ENCODE measurements at regions not wholly inside any gene's neighbourhood (a gene's known extent, or its start where the extent isn't known, plus 50 kb on each side); places are given as distances from the start of the nearest gene placed in this dataset.

DNA sequence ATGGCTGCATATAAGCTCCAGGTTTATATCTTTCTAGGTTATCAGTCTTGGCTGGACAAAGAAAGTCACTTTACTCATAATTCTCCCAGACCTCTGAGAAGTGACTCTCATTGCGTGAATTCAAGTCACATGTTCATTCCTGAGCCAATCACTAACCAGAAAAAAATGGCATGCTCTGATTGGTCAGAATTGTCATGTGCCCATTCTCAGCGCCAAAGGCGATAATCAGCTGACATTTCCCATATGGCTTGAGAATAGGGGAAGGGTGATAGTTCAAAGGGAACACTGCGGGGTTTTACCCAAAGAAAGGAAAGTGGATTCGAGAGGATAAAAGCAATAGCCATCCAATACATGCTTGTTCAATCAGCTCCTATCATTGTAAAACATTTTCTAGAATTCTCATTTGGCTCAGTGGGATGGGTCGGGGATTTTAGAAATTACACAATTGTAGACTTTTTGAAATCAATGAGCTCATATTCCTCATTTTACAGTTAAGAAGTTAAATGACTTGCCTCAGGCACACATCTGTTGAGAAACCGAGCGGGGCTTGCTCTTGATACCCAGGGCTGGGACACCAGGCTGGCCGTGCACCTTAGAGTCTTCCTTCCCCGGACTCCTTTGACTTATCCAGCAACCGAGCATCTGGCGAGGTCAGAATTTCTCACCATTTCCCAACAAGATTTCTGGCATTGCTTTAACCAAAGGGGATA, 454.0 kb upstream of the TBX3 start:
- no peak overlapping the region for H3K9ac ChIP-seq (replicated peaks; ENCODE audit: extremely low read depth, insufficient read depth, low read length)
- no peaks in the 10 kb centered on the region for H3K4me1 ChIP-seq (ENCODE audit: control insufficient read depth, extremely low read depth, insufficient read depth, low read length)
- ChIA-PET CTCF (no interaction called here), POLR2A (no interaction called here)
- peaks cover 4% of the 10 kb centered on the region for H3K9me3 ChIP-seq (replicated peaks; ENCODE audit: control insufficient read depth, insufficient read depth, low read length)
- TF ChIP-seq MYC (IDR thresholded peaks at IDR 0.05; ENCODE audit: low read depth, low read length) (no peak), EZH2 (IDR thresholded peaks at IDR 0.05; ENCODE audit: borderline replicate concordance, low read depth, low read length, severe bottlenecking) (no peak), POLR2AphosphoS5 (IDR thresholded peaks at IDR 0.05; ENCODE audit: insufficient read depth, low read depth, low read length) (no peak), GATA2 (IDR thresholded peaks at IDR 0.05; ENCODE audit: insufficient read depth, insufficient read length, low read depth, low read length) (no peak), FOS (IDR thresholded peaks at IDR 0.05; ENCODE audit: borderline replicate concordance, insufficient read depth, low read length) (no peak), POLR2A (IDR thresholded peaks at IDR 0.05; ENCODE audit: low read depth, low read length) (no peak), JUN (IDR thresholded peaks at IDR 0.05; ENCODE audit: borderline replicate concordance, insufficient read depth, insufficient read length, low read depth) (no peak)
- TF ChIP-seq, protein P1, sequence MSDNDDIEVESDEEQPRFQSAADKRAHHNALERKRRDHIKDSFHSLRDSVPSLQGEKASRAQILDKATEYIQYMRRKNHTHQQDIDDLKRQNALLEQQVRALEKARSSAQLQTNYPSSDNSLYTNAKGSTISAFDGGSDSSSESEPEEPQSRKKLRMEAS (IDR thresholded peaks at IDR 0.05; ENCODE audit: insufficient read depth, insufficient read length): no peak
- TF ChIP-seq, protein P2, sequence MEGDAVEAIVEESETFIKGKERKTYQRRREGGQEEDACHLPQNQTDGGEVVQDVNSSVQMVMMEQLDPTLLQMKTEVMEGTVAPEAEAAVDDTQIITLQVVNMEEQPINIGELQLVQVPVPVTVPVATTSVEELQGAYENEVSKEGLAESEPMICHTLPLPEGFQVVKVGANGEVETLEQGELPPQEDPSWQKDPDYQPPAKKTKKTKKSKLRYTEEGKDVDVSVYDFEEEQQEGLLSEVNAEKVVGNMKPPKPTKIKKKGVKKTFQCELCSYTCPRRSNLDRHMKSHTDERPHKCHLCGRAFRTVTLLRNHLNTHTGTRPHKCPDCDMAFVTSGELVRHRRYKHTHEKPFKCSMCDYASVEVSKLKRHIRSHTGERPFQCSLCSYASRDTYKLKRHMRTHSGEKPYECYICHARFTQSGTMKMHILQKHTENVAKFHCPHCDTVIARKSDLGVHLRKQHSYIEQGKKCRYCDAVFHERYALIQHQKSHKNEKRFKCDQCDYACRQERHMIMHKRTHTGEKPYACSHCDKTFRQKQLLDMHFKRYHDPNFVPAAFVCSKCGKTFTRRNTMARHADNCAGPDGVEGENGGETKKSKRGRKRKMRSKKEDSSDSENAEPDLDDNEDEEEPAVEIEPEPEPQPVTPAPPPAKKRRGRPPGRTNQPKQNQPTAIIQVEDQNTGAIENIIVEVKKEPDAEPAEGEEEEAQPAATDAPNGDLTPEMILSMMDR (IDR thresholded peaks at IDR 0.05; ENCODE audit: extremely low read depth in 1 of 2, insufficient read depth in 1 of 2, low read depth in 1 of 2, low read length in 2 of 2): no peak
- FAIRE-seq: no peak
- no peaks in the 10 kb centered on the region for H4K20me1 ChIP-seq (replicated peaks; ENCODE audit: control insufficient read depth, extremely low read depth, insufficient read depth, low read length)
- intact Hi-C loops (cut with micrococcal nuclease) (no loop called here), dilution Hi-C loops (cut with MboI; ENCODE audit: extremely low pct_ligation_motif_present, low sequenced_read_pairs) (no loop called here)
- no peaks in the 10 kb centered on the region for H3K27me3 ChIP-seq (ENCODE audit: control insufficient read depth in 2 of 2, insufficient read depth in 2 of 2, low read length in 2 of 2)
- H2AFZ ChIP-seq (ENCODE audit: low read depth, low read length): no peak overlapping the region
- H3K9me1 ChIP-seq (replicated peaks; ENCODE audit: control insufficient read depth, extremely low read depth, insufficient read depth, low read length): no peaks in the 10 kb centered on the region
- no peak overlapping the region for H3K4me3 ChIP-seq (replicated peaks in 1 of 3; ENCODE audit: insufficient read depth in 1 of 3, low read depth in 1 of 3, low read length in 3 of 3)
- no peaks in the 10 kb centered on the region for H3K36me3 ChIP-seq (ENCODE audit: control insufficient read depth in 2 of 2, extremely low read depth in 1 of 2, insufficient read depth in 2 of 2, low read length in 2 of 2)
- no peaks in the 10 kb centered on the region for H3K79me2 ChIP-seq (ENCODE audit: control insufficient read depth, insufficient read depth, low read length)
- BruUV-seq (replicated peaks): no TSS peak
- no peak overlapping the region for H3K4me2 ChIP-seq (ENCODE audit: insufficient read depth, low read length)
- no peak for DNase-seq (ENCODE audit: low read depth, low spot score)
- H3K27ac ChIP-seq (ENCODE audit: insufficient read depth, low read depth, low read length): no peak overlapping the region

Data from endothelial cell of umbilical vein (primary cell).